Heart left ventricle (tissue), 16 donors: ENCODE measurements at regions not wholly inside any gene's neighbourhood (a gene's known extent, or its start where the extent isn't known, plus 50 kb on each side); places are given as distances from the start of the nearest gene placed in this dataset.

Experiments used
- ATAC-seq, 4 donors: fragments of 200-7000 bp; cut with Tn5 transposase; one replicate each; pipeline ENCODE4 v1.9.1; 2020 to 2022; ENCODE audit warnings: moderate library complexity in 4 of 4, mild to moderate bottlenecking in 3 of 4, moderate number of reproducible peaks in 1 of 4
- DNase-seq, 5 donors: peaks; one replicate each; pipeline ENCODE4 v3.0.0-alpha.2; 2020
- H3K27ac ChIP-seq, 12 donors: fragments of 200-600 bp; sonication (generic) in 4 of 12; one replicate each; pipeline versions ENCODE4 v1.5.0 to v1.8.0; 2016 to 2022; ENCODE audit warnings: mild to moderate bottlenecking in 2 of 12
- H3K27me3 ChIP-seq, 9 donors: fragments of 200-600 bp; sonication (generic) in 2 of 9; one replicate each; pipeline versions ENCODE4 v1.5.1 to v1.8.0; 2016 to 2022; ENCODE audit warnings: mild to moderate bottlenecking in 3 of 9
- H3K36me3 ChIP-seq, 9 donors: fragments of 200-600 bp; sonication (generic) in 2 of 9; one replicate each; pipeline versions ENCODE4 v1.5.0 to v1.8.0; 2018 to 2022; ENCODE audit warnings: mild to moderate bottlenecking in 2 of 9
- H3K4me1 ChIP-seq, 12 donors: fragments of 200-600 bp; sonication (generic) in 4 of 12; one replicate each; pipeline versions ENCODE4 v1.5.0 to v1.8.0; 2016 to 2022; ENCODE audit warnings: mild to moderate bottlenecking in 3 of 12
- H3K4me3 ChIP-seq, 12 donors: fragments of 200-600 bp; sonication (generic) in 4 of 12; one replicate each; pipeline versions ENCODE4 v1.5.0 to v1.8.0; 2017 to 2022; ENCODE audit warnings: mild to moderate bottlenecking in 9 of 12, moderate library complexity in 4 of 12
- H3K9me3 ChIP-seq, 12 donors: fragments of 200-600 bp; sonication (generic) in 4 of 12; one replicate each; pipeline versions ENCODE4 v1.5.0 to v1.8.0; 2016 to 2022; ENCODE audit warnings: mild to moderate bottlenecking in 1 of 12
- POLR2A ChIP-seq, 2 donors: fragments of 450-650 bp; IDR thresholded peaks; one replicate each; pipeline ENCODE4 v1.6.1; 2017; ENCODE audit warnings: antibody characterized with exemption in 2 of 2, mild to moderate bottlenecking in 2 of 2, moderate library complexity in 2 of 2
- WGBS, 4 donors: extraction: QIAGEN DNeasy Blood & Tissue Kit in 2 of 4; methylation state at CpG; one replicate each; pipeline versions ENCODE4 v1.1.5 to v1.1.7; 2013 to 2018; 5-methylcytosine and 5-hydroxymethylcytosine counted together
- intact Hi-C, 10 donors: fragments of 100-400 bp; cut with DNase I; formaldehyde crosslinking; loops; one replicate each; pipeline versions ENCODE4 v1.11.1 to v1.14.2; 2022
- TF ChIP-seq, protein P1 (sequence below), 12 donors: fragments of 200-600 bp; sonication (generic) in 4 of 12; IDR thresholded peaks; one replicate each; pipeline versions ENCODE4 v1.5.0 to v1.8.0; 2018 to 2022; ENCODE audit warnings: antibody characterized with exemption in 12 of 12, mild to moderate bottlenecking in 5 of 12
- donor health status: ischemic (EF 13 %, LVEDD 7.1; RV severe dilation, severe dysfunction).
- donor health status: healthy with polysubstance abuse.
- donor health status: DM: no; HTN: yes; CAD: no.
- donor health status: DM: no; HTN: no; CAD: no.
- donor health status: ischemic (EF 25% LVEDD 6.9; RV normal size, moderate dysfunction).
- donor health status: ischemic (EF 25% LVEDD 5.7; RV mildly dilated, moderate dysfunction).
- donor health status: healthy.
- donor health status: DM: yes; HTN: yes; CAD: no.
- donor health status: ischemic (EF 35%, LVEDD 5.7; RV mildly dilated, moderate dysfunction).
- donor health status: nonischemic (EF 11% LVEDD 7.7; RV severe dilation, severe dysfunction).
- donor health status: DM: yes; HTN: yes; CAD: no.
- donor health status: PGD.
- donor health status: ischemic (EF 29% LVEDD 5.4; RV normal size, mild dysfunction).
- donor health status: nonischemic (EF 23%, LVEDD 6.1; RV moderate dilation, normal function).

DNA sequence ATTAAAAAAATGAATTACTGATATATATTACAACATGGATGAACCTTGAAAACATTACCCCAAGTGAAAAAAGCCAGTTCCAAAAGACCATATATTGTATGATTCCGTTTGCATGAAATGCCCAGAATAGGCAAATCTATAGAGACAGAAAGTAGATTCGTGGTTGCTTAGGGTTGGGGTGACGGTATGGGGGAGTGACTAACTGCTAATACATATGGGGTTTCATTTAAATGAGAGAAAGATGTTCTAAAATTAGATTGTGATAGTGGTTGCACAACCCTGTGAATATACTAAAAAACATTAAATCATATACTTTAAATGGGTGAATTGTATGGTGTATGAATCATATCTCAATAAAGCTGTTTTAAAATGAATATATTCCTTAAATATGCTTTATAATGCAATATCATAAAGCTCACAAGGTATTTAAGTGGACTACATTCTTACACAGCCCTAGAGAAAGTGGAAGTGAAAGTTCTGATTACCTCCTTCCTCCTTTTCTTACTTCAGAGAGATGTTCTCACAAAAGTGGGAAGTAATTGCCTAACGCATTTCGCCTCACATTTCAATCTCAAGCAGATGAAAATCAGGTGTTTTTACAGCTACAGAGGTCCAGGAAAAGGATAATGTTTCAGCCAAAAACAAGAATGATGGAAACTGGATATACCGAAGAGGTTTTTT, 142.7 kb upstream of the GNAO1 start:
- DNase-seq (no peak), ATAC-seq (no peak)
- Histone ChIP-seq H3K9me3 (no peaks in the 10 kb centered on the region), H3K27me3 (no peaks in the 10 kb centered on the region), H3K36me3 (no peaks in the 10 kb centered on the region), H3K4me3 (no peak overlapping the region), H3K4me1 (peaks cover 0 to 19% (median 3%) of the 10 kb centered on the region in 12 donors), H3K27ac (peak overlapping the region in 2 of 12 donors; percentile 47 to 50)
- WGBS, 4 donors, result 62 to 73% (median 71%) methylated on average over 6 of the region's 6 CpGs
- intact Hi-C loops, result loop anchor here in 5 of 10 donors (5.0 to 10.0 kb wide), 3 partner anchors 144 to 156 kb away; partner anchors contain the start of gene GNAO1 (in 4 of the 5)
- TF ChIP-seq, protein P1, sequence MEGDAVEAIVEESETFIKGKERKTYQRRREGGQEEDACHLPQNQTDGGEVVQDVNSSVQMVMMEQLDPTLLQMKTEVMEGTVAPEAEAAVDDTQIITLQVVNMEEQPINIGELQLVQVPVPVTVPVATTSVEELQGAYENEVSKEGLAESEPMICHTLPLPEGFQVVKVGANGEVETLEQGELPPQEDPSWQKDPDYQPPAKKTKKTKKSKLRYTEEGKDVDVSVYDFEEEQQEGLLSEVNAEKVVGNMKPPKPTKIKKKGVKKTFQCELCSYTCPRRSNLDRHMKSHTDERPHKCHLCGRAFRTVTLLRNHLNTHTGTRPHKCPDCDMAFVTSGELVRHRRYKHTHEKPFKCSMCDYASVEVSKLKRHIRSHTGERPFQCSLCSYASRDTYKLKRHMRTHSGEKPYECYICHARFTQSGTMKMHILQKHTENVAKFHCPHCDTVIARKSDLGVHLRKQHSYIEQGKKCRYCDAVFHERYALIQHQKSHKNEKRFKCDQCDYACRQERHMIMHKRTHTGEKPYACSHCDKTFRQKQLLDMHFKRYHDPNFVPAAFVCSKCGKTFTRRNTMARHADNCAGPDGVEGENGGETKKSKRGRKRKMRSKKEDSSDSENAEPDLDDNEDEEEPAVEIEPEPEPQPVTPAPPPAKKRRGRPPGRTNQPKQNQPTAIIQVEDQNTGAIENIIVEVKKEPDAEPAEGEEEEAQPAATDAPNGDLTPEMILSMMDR (IDR thresholded peaks at IDR 0.05), result no peak
- no peak for TF ChIP-seq POLR2A (IDR thresholded peaks at IDR 0.05)

DNA sequence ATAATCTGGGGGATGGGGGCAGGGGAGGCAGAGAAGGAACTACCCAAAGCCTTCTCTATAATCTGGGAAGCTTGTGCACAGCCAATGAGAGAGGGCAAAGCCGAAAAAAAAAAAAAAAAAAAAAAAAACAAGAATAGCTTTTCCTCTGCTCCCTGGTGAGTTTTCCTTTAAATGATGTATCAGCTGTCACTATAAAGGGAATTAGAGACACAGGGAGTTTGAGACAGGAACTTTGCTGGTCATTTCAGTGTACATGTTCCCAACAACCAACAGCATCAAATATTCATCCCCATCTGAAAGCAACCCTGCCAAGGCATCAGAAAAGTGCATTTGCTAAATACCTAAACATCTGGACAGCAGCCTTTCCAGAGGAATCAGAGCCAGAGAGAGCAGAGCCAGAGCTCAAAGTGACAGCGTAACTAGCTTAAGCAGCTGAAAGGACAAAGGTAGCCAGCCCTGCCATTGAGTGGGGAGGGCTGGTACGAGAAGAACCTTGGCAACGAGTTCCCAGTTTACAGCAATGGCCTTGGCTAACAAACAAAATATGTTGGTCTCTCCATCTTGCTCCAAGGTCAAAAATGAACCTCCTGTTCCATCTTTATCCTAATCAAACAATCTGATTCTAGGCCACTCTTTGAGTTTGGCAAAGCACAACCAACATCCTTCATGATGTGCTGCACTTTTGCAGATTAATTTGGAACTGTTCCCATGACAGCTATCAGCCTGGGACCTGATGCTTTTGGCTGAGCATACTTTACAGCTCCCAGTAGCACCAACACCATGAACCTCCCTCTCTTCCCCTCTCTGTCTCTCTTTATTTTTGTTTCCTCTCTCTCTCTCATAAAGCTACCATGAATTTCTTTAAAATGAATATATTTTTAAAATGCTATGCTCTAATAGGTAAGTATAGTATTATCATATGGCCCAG, 143.7 kb upstream of the GNAO1 start:
- Histone ChIP-seq H3K4me3 (no peak overlapping the region), H3K27ac (peak overlapping the region in 7 of 12 donors; percentile 24 to 69 (median 50))
- intact Hi-C loops, result loop anchor here in 6 of 10 donors (2.0 to 10.0 kb wide), 4 partner anchors 145 to 157 kb away; partner anchors contain the start of gene GNAO1 (in 4 of the 6)

DNA sequence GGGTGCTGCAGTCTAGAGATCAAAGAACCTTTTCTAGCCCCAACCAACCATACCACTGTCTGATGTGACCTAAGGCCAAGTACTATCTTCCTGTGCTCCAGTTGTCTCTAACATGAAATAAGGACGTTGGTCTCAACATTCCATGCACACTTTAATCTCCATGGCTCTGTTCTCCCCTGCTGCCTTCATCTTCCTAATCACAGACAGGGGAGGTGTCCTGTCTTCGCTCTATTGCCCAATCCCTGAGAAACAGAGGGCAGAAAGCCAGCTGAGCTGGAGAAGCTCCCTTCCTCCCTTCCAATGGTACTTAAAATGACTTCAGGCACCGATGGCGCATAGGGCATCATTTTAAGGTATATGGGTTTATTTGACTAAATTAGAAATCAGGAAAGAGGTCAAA, 148.9 kb upstream of the GNAO1 start:
- H3K9me3 ChIP-seq, result peaks cover 0 to 7% (median under 1%) of the 10 kb centered on the region in 12 donors
- no peak overlapping the region for H3K4me3 ChIP-seq
- no peaks in the 10 kb centered on the region for H3K36me3 ChIP-seq
- ATAC-seq (peak in 1 of 4 donors; percentile 34), DNase-seq (no peak)
- TF ChIP-seq, protein P1 (IDR thresholded peaks at IDR 0.05), result no peak
- no peak for TF ChIP-seq POLR2A (IDR thresholded peaks at IDR 0.05)
- H3K27ac ChIP-seq, result no peak overlapping the region
- peaks cover 0 to 8% (median 0%) of the 10 kb centered on the region in 12 donors for H3K4me1 ChIP-seq
- intact Hi-C loops, result loop anchor here in 8 of 10 donors (1.0 to 10.0 kb wide), 6 partner anchors 148 to 276 kb away; partner anchors contain the start of gene GNAO1 (in 4 of the 8)
- H3K27me3 ChIP-seq, result no peaks in the 10 kb centered on the region
- 71 to 77% (median 73%) methylated on average over 4 of the region's 4 CpGs for WGBS, 4 donors

More for the DNA sequence above, 143.7 kb upstream of the GNAO1 start:
- WGBS, 4 donors, result 24 to 45% (median 31%) methylated on average over 4 of the region's 4 CpGs
- peak; percentile 92 to 95 (median 93) for ATAC-seq
- Histone ChIP-seq H3K4me1 (peaks cover 0 to 19% (median 3%) of the 10 kb centered on the region in 12 donors), H3K27me3 (no peaks in the 10 kb centered on the region), H3K36me3 (no peaks in the 10 kb centered on the region), H3K9me3 (no peaks in the 10 kb centered on the region)
- no peak for TF ChIP-seq POLR2A (IDR thresholded peaks at IDR 0.05)
- TF ChIP-seq, protein P1 (IDR thresholded peaks at IDR 0.05), result no peak
- DNase-seq, result peak in 4 of 5 donors; percentile 18 to 63 (median 44)
